ENCODE measurements at regions not wholly inside any gene's neighbourhood (a gene's known extent, or its start where the extent isn't known, plus 50 kb on each side); places are given as distances from the start of the nearest gene placed in this dataset.
A peak's percentile ranks its signal among the peaks of the same experiment; 100 is the strongest.

DNA sequence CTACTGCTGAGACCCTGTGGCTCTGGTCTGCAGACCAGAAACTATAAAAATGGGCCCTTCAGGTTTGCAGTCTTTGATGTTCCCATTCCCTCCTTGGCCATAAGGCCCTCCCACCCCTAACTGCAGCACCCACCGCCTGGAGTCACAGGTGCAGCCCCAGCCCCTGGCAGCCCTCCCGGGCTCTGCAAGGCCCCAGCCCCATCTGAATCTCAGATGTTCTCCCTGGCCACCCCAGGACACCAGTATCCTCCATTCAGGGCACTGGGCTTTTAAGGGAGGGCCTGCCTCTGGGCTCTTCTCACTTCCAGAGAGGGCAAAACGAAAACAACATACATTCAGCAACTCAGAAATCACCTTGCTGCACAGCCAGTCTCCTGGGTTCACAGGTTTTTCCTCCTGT lies 107.7 kb upstream of the RET start:
- no peak overlapping the region for H3K4me3 Mint-ChIP-seq
- Histone ChIP-seq H3K79me2 (ENCODE audit: insufficient read depth, low read length) (no peaks in the 10 kb centered on the region), H3K9ac (ENCODE audit: insufficient read depth, low read length, poor library complexity, severe bottlenecking) (no peak overlapping the region), H3K27ac (ENCODE audit: low read depth in 1 of 2, low read length in 2 of 2) (no peak overlapping the region), H2AFZ (ENCODE audit: insufficient read depth, low read depth, low read length, poor library complexity, severe bottlenecking) (no peak overlapping the region), H4K20me1 (ENCODE audit: insufficient read depth, low read length) (no peaks in the 10 kb centered on the region), H3K36me3 (replicated peaks in 1 of 2; ENCODE audit: control insufficient read depth in 1 of 2, insufficient read depth in 2 of 2, low read length in 2 of 2) (no peaks in the 10 kb centered on the region), H3K4me3 (replicated peaks in 1 of 3; ENCODE audit: low read depth in 2 of 3, low read length in 3 of 3) (no peak overlapping the region), H3K27me3 (ENCODE audit: control insufficient read depth in 2 of 2, insufficient read depth in 2 of 2, low read length in 2 of 2) (no peaks in the 10 kb centered on the region), H3K4me2 (replicated peaks; ENCODE audit: extremely low read depth, low read length, poor library complexity, severe bottlenecking) (no peak overlapping the region), H3K4me1 (ENCODE audit: control insufficient read depth in 1 of 2, insufficient read depth in 2 of 2, low read length in 2 of 2) (peaks cover 38 to 45% of the 10 kb centered on the region in 2 donors), H3K9me3 (replicated peaks in 1 of 2; ENCODE audit: control insufficient read depth in 1 of 2, insufficient read depth in 1 of 2, low read length in 2 of 2) (no peaks in the 10 kb centered on the region)
- intact Hi-C loops (cut with micrococcal nuclease): no loop called here
- H3K27ac Mint-ChIP-seq: no peak overlapping the region
- TF ChIP-seq, protein P1, sequence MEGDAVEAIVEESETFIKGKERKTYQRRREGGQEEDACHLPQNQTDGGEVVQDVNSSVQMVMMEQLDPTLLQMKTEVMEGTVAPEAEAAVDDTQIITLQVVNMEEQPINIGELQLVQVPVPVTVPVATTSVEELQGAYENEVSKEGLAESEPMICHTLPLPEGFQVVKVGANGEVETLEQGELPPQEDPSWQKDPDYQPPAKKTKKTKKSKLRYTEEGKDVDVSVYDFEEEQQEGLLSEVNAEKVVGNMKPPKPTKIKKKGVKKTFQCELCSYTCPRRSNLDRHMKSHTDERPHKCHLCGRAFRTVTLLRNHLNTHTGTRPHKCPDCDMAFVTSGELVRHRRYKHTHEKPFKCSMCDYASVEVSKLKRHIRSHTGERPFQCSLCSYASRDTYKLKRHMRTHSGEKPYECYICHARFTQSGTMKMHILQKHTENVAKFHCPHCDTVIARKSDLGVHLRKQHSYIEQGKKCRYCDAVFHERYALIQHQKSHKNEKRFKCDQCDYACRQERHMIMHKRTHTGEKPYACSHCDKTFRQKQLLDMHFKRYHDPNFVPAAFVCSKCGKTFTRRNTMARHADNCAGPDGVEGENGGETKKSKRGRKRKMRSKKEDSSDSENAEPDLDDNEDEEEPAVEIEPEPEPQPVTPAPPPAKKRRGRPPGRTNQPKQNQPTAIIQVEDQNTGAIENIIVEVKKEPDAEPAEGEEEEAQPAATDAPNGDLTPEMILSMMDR (IDR thresholded peaks at IDR 0.05): no peak
- H3K36me3 Mint-ChIP-seq: peaks cover 0 to 2% of the 10 kb centered on the region in 2 donors
- DNase-seq: no peak
- H3K4me1 Mint-ChIP-seq: peaks cover 61% of the 10 kb centered on the region
- H3K27me3 Mint-ChIP-seq (ENCODE audit: low read depth in 3 of 3): peaks cover 0 to 3% (median 2%) of the 10 kb centered on the region in 3 donors
- peaks cover 0 to 2% (median 0%) of the 10 kb centered on the region in 7 donors for H3K9me3 Mint-ChIP-seq
- WGBS (ENCODE audit: insufficient coverage): 100% methylated on average over 2 of the region's 3 CpGs

DNA sequence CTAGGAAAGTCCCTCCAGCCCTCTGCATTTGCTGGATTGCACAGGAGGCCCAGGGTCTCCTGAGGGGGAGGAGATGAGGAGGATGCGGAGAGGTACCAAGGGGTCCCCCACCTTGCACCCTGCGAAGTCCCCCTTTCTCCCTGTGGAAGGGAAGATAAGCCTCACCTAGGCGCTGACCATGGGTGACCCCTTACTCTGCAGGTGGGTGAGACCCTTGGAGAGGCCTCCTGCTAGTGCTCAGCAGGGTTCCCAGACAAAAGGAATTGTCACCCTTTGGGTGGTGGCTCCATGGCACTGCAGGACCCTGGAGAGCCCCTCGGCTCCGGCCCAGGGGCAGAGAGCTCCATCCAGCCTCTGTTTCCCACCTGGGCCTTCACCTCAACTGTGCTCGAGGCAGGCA lies 107.0 kb upstream of the RET start:
- H3K27ac Mint-ChIP-seq: peak overlapping the region in 1 of 7 donors; percentile 62
- TF ChIP-seq, protein P1 (IDR thresholded peaks at IDR 0.05): no peak
- no peak overlapping the region for H3K27ac ChIP-seq (ENCODE audit: low read depth in 1 of 2, low read length in 2 of 2)
- H3K36me3 ChIP-seq (replicated peaks in 1 of 2; ENCODE audit: control insufficient read depth in 1 of 2, insufficient read depth in 2 of 2, low read length in 2 of 2): no peaks in the 10 kb centered on the region
- intact Hi-C loops (cut with micrococcal nuclease): no loop called here
- H3K27me3 Mint-ChIP-seq (ENCODE audit: low read depth in 3 of 3): peaks cover 0 to 3% (median 2%) of the 10 kb centered on the region in 3 donors
- peaks cover 0 to 2% (median 0%) of the 10 kb centered on the region in 7 donors for H3K9me3 Mint-ChIP-seq
- no peak overlapping the region for H3K4me3 ChIP-seq (replicated peaks in 1 of 3; ENCODE audit: low read depth in 2 of 3, low read length in 3 of 3)
- H3K4me1 ChIP-seq (ENCODE audit: control insufficient read depth in 1 of 2, insufficient read depth in 2 of 2, low read length in 2 of 2): peaks cover 42 to 45% of the 10 kb centered on the region in 2 donors
- WGBS (ENCODE audit: insufficient coverage): 100% methylated on average over 2 of the region's 6 CpGs
- peaks cover 0 to 2% of the 10 kb centered on the region in 2 donors for H3K36me3 Mint-ChIP-seq
- no peak overlapping the region for H2AFZ ChIP-seq (ENCODE audit: insufficient read depth, low read depth, low read length, poor library complexity, severe bottlenecking)
- H3K4me2 ChIP-seq (replicated peaks; ENCODE audit: extremely low read depth, low read length, poor library complexity, severe bottlenecking): no peak overlapping the region
- no peaks in the 10 kb centered on the region for H3K79me2 ChIP-seq (ENCODE audit: insufficient read depth, low read length)
- peaks cover 61% of the 10 kb centered on the region for H3K4me1 Mint-ChIP-seq
- H3K27me3 ChIP-seq (ENCODE audit: control insufficient read depth in 2 of 2, insufficient read depth in 2 of 2, low read length in 2 of 2): no peaks in the 10 kb centered on the region
- H4K20me1 ChIP-seq (ENCODE audit: insufficient read depth, low read length): no peaks in the 10 kb centered on the region
- H3K4me3 Mint-ChIP-seq: no peak overlapping the region
- H3K9ac ChIP-seq (ENCODE audit: insufficient read depth, low read length, poor library complexity, severe bottlenecking): no peak overlapping the region
- no peak for DNase-seq
- no peaks in the 10 kb centered on the region for H3K9me3 ChIP-seq (replicated peaks in 1 of 2; ENCODE audit: control insufficient read depth in 1 of 2, insufficient read depth in 1 of 2, low read length in 2 of 2)
